ENCODE measurements at regions not wholly inside any gene's neighbourhood (a gene's known extent, or its start where the extent isn't known, plus 50 kb on each side); places are given as distances from the start of the nearest gene placed in this dataset.

DNA sequence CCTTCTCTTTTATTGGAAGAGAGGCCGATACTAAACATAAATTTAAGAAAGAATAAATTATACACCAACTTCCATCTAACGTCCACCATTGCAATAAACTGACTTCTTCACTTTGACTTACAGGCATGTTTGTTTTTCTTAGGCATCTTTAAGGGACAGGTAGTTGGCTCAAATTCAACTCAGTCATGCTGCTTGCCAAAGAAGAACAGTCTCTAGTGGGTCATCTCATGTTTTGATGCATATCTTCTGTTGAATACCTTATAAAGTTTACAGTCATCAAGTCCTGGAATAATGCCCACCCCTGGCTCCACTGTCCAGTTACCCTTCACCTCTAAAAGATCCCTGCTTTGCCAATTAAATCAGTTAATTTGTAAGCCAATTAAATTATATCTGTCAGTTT is 328.2 kb upstream of the GRAMD2B start:
- H3K4me3 Mint-ChIP-seq, result no peak overlapping the region
- no peaks in the 10 kb centered on the region for H3K27me3 Mint-ChIP-seq
- DNase-seq, result no peak
- no peak for ATAC-seq
- no peaks in the 10 kb centered on the region for H3K4me1 Mint-ChIP-seq
- POLR2A ChIA-PET, result no interaction called here
- H3K9me3 Mint-ChIP-seq, result peaks cover 0 to 22% (median 10%) of the 10 kb centered on the region in 9 donors
- H3K36me3 Mint-ChIP-seq, result no peaks in the 10 kb centered on the region
- no peak overlapping the region for H3K27ac Mint-ChIP-seq

DNA sequence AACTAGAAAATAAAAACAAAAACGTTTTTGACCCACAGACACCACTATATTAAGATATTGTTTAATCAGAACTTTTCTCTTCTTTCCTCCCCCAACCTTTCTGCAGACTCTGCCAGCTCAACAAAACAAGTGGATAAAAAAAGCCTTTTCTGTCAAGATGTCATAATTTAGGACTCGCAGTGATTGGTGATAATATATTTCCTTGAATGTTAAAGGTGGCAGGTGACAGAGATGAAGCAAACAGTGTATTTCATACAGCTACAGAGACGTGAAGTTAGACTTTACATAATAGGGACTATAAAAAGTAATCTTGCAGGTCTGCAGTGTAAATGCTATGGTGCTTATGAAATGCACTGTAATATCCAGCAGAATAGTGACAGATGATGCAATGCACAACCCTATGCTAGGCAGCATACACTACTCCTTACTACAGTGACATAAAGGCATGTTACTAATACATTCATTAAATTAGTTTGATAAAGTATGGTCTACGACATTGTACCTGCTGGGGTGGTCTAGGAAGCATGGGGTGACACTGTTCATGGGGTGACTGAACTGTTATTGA is 326.7 kb upstream of the GRAMD2B start:
- Mint-ChIP-seq H3K36me3 (peaks cover 0 to 3% (median 0%) of the 10 kb centered on the region in 3 donors), H3K9me3 (peaks cover 0 to 16% (median 6%) of the 10 kb centered on the region in 9 donors), H3K27ac (no peak overlapping the region), H3K4me1 (no peaks in the 10 kb centered on the region), H3K27me3 (no peaks in the 10 kb centered on the region), H3K4me3 (no peak overlapping the region)
- POLR2A ChIA-PET, result no interaction called here
- DNase-seq, result no peak
- ATAC-seq, result no peak

- no peaks in the 10 kb centered on the region for H3K4me1 Mint-ChIP-seq
- ATAC-seq (no peak), DNase-seq (no peak)
- no peaks in the 10 kb centered on the region for H3K27me3 Mint-ChIP-seq
- H3K36me3 Mint-ChIP-seq, result peaks cover 0 to 3% (median 0%) of the 10 kb centered on the region in 3 donors
- H3K4me3 Mint-ChIP-seq, result no peak overlapping the region
- H3K27ac Mint-ChIP-seq, result no peak overlapping the region
- POLR2A ChIA-PET, result no interaction called here
- H3K9me3 Mint-ChIP-seq, result peaks cover 0 to 13% (median 4%) of the 10 kb centered on the region in 9 donors
These were observed 325.3 kb upstream of the GRAMD2B start for GRCh38 chr5:126097876-126098275.

GRCh38 chr5:126098330-126099017 is 324.7 kb upstream of the GRAMD2B start:
- H3K27me3 Mint-ChIP-seq, result no peaks in the 10 kb centered on the region
- no peak overlapping the region for H3K27ac Mint-ChIP-seq
- H3K36me3 Mint-ChIP-seq, result peaks cover 0 to 3% (median 0%) of the 10 kb centered on the region in 3 donors
- ATAC-seq, result no peak
- H3K9me3 Mint-ChIP-seq, result peaks cover 0 to 13% (median 4%) of the 10 kb centered on the region in 9 donors
- POLR2A ChIA-PET, result no interaction called here
- H3K4me1 Mint-ChIP-seq, result no peaks in the 10 kb centered on the region
- H3K4me3 Mint-ChIP-seq, result no peak overlapping the region
- no peak for DNase-seq

- Mint-ChIP-seq H3K9me3 (peaks cover 0 to 13% (median 4%) of the 10 kb centered on the region in 9 donors), H3K27me3 (no peaks in the 10 kb centered on the region), H3K4me1 (no peaks in the 10 kb centered on the region), H3K4me3 (no peak overlapping the region), H3K27ac (no peak overlapping the region), H3K36me3 (peaks cover 0 to 3% (median 0%) of the 10 kb centered on the region in 3 donors)
- ATAC-seq (no peak), DNase-seq (no peak)
- POLR2A ChIA-PET, result no interaction called here
These were observed 324.1 kb upstream of the GRAMD2B start for GRCh38 chr5:126099077-126099476.

- Mint-ChIP-seq H3K27ac (no peak overlapping the region), H3K27me3 (no peaks in the 10 kb centered on the region), H3K36me3 (peaks cover 0 to 3% (median 0%) of the 10 kb centered on the region in 3 donors), H3K4me1 (no peaks in the 10 kb centered on the region), H3K9me3 (peaks cover 0 to 13% (median 3%) of the 10 kb centered on the region in 9 donors), H3K4me3 (no peak overlapping the region)
- DNase-seq (no peak), ATAC-seq (no peak)
- POLR2A ChIA-PET, result no interaction called here
These were observed 322.4 kb upstream of the GRAMD2B start for GRCh38 chr5:126100767-126101166.

DNA sequence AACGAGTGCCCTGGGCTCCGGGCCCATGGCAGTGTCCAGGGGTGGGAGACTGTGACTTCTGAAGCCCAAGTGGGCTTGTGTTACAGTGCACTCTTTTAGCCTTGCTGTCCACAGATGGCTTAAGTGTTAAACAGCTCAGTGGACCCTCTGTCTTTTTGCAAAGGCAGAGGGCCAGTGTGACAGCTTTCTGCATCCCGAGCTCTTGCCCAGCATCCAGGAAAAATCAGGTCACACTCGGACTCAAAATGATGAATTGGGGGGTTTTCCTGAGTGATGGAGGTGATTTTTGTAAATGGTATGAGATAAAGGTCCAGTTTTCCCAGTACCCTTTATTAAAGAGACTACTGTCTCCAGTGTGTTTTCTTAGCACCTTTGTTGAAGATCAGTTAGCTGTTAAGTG is 321.3 kb upstream of the GRAMD2B start:
- POLR2A ChIA-PET, result no interaction called here
- DNase-seq, result no peak
- H3K27me3 Mint-ChIP-seq, result no peaks in the 10 kb centered on the region
- H3K4me1 Mint-ChIP-seq, result no peaks in the 10 kb centered on the region
- no peak overlapping the region for H3K27ac Mint-ChIP-seq
- H3K36me3 Mint-ChIP-seq, result peaks cover 0 to 3% (median 0%) of the 10 kb centered on the region in 3 donors
- H3K4me3 Mint-ChIP-seq, result no peak overlapping the region
- peaks cover 0 to 10% (median 3%) of the 10 kb centered on the region in 9 donors for H3K9me3 Mint-ChIP-seq
- ATAC-seq, result no peak

DNA sequence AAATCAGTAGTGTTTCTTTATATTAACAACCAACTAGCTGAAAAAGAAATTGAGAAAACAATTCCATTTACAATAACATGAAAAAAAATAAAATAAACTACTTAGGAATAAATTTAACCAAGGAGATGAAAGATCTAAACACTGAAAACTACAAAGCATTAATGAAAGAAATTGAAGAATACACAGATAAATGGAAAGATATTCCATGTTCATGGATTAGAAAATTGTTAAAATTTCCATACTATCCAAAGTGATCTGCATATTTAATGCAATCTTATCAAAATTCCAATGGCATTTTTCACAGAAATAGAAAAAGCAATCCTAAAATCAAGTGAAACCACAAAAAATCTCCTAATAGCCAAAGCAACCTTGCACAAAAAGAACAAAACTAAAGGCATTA is 320.2 kb upstream of the GRAMD2B start:
- no peaks in the 10 kb centered on the region for H3K27me3 Mint-ChIP-seq
- peaks cover 0 to 8% (median 2%) of the 10 kb centered on the region in 9 donors for H3K9me3 Mint-ChIP-seq
- peaks cover 0 to 3% (median 0%) of the 10 kb centered on the region in 3 donors for H3K36me3 Mint-ChIP-seq
- POLR2A ChIA-PET, result no interaction called here
- no peak for ATAC-seq
- no peaks in the 10 kb centered on the region for H3K4me1 Mint-ChIP-seq
- no peak for DNase-seq
- no peak overlapping the region for H3K27ac Mint-ChIP-seq
- H3K4me3 Mint-ChIP-seq, result no peak overlapping the region

DNA sequence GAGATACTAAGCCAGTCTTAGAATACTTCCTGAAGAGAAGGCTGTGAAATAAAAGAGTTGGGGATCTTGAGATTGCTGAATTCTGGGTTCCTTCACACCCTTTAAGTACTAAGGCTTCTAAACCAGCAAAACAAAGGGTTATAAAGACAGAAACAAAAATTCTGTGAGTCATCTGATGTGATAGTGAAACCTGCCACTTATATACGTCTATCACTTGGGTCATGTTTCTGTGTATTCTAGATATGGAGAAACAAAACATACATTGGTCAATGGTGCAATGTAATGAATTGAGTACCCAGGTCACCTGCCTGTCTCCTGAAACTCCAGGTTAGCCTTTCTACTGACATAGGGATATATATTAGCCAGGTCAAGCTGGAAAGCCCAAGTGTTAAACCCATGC is 319.3 kb upstream of the GRAMD2B start:
- no peak for ATAC-seq
- H3K4me3 Mint-ChIP-seq, result no peak overlapping the region
- no peak for DNase-seq
- H3K27ac Mint-ChIP-seq, result no peak overlapping the region
- H3K36me3 Mint-ChIP-seq, result peaks cover 0 to 3% (median 0%) of the 10 kb centered on the region in 3 donors
- POLR2A ChIA-PET, result no interaction called here
- no peaks in the 10 kb centered on the region for H3K4me1 Mint-ChIP-seq
- H3K9me3 Mint-ChIP-seq, result peaks cover 0 to 8% (median 3%) of the 10 kb centered on the region in 9 donors
- H3K27me3 Mint-ChIP-seq, result no peaks in the 10 kb centered on the region

DNA sequence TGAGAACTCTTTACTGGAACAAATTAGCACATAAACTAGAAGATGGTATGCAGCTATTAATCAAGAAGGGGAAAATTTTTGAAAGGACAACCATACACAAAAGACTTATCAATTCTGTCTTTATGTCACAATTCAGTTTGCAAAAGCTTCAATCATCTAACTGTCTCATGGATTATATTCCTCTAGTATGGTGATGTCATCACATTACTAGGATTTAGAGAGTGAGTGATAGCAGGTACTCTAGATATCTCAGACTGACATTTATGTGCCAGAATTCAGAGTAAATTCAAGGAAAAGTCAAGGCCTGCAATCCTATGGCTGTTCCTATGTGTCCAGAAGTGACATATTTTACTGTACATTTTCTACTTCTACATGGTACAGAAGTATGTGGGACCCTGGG is 318.9 kb upstream of the GRAMD2B start:
- no peaks in the 10 kb centered on the region for H3K27me3 Mint-ChIP-seq
- no peak for DNase-seq
- POLR2A ChIA-PET, result no interaction called here
- H3K4me1 Mint-ChIP-seq, result no peaks in the 10 kb centered on the region
- ATAC-seq, result no peak
- peaks cover 0 to 8% (median 3%) of the 10 kb centered on the region in 9 donors for H3K9me3 Mint-ChIP-seq
- no peak overlapping the region for H3K27ac Mint-ChIP-seq
- peaks cover 0 to 3% (median 0%) of the 10 kb centered on the region in 3 donors for H3K36me3 Mint-ChIP-seq
- H3K4me3 Mint-ChIP-seq, result no peak overlapping the region

DNA sequence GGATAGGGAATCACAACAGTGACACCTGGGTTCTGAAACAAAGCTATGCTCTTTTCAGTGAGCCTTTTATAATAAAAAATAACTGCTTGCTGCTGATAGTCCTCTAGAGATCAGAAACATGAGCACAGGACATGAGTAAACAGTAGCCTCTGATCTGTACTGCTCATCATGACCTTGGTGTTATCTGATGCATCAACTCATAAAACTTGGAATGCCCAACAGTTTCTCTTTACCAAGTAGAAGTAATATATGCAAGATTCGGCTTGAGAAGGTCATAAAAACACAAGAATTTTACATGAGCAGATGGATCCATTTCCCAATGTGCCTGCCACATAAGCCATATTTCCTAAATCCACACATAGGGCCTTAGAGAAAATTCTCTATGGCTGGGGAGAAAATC is 318.3 kb upstream of the GRAMD2B start:
- no peak for ATAC-seq
- Mint-ChIP-seq H3K27ac (no peak overlapping the region), H3K4me3 (no peak overlapping the region), H3K9me3 (peaks cover 0 to 8% (median 3%) of the 10 kb centered on the region in 9 donors), H3K27me3 (no peaks in the 10 kb centered on the region), H3K36me3 (peaks cover 0 to 3% (median 0%) of the 10 kb centered on the region in 3 donors), H3K4me1 (no peaks in the 10 kb centered on the region)
- POLR2A ChIA-PET, result no interaction called here
- DNase-seq, result no peak

- Mint-ChIP-seq H3K36me3 (peaks cover 0 to 2% (median 0%) of the 10 kb centered on the region in 3 donors), H3K9me3 (peaks cover 0 to 4% (median 2%) of the 10 kb centered on the region in 9 donors), H3K4me1 (no peaks in the 10 kb centered on the region), H3K4me3 (no peak overlapping the region), H3K27ac (no peak overlapping the region), H3K27me3 (no peaks in the 10 kb centered on the region)
- POLR2A ChIA-PET, result no interaction called here
- DNase-seq (no peak), ATAC-seq (no peak)
These were observed 317.2 kb upstream of the GRAMD2B start for GRCh38 chr5:126106029-126106428.

DNA sequence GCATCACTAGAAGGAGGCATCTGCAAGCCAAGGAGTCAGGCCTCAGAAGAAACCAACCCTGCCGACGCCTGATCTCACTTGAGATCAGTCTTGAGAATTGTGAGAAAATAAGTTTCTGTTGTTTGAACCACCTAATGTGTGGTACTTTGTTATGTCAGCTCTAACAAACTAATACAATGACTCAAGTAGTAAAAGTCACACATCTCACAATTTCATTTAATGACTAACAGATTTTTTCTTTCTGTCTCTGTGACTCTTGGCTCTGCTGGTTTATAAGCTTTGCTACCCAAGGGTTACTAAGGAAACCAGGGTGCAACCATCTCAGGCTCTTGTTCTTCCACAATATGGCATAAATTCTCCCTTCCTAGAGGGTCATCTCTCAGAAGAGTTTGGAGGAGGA is 315.8 kb upstream of the GRAMD2B start:
- no peak for DNase-seq
- POLR2A ChIA-PET, result no interaction called here
- H3K36me3 Mint-ChIP-seq, result no peaks in the 10 kb centered on the region
- H3K4me1 Mint-ChIP-seq, result no peaks in the 10 kb centered on the region
- H3K9me3 Mint-ChIP-seq, result peaks cover 0 to 9% (median 7%) of the 10 kb centered on the region in 9 donors
- no peak overlapping the region for H3K4me3 Mint-ChIP-seq
- no peak for ATAC-seq
- no peaks in the 10 kb centered on the region for H3K27me3 Mint-ChIP-seq
- no peak overlapping the region for H3K27ac Mint-ChIP-seq

DNA sequence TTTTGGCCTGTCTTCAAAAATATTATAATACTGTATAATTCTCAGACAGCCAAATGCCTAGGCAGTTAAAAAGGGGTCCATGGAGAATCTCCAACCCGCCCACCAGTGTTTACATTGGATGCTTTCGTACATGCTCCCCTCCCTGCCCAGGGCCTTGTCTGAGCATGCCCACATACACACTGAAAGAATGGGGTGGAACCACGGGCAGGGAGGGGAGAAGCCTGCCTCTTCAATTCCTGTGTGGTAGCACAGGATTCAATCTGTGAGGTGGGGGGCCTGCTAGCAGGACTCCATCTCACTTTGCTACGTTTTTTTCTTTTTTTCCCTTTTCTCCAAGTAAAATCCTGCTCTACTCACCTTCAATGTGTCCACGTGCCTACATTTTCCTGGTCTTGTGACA is 314.7 kb upstream of the GRAMD2B start:
- no peak for ATAC-seq
- Mint-ChIP-seq H3K4me1 (no peaks in the 10 kb centered on the region), H3K27me3 (no peaks in the 10 kb centered on the region), H3K27ac (no peak overlapping the region), H3K4me3 (no peak overlapping the region), H3K9me3 (peaks cover 0 to 14% (median 8%) of the 10 kb centered on the region in 9 donors), H3K36me3 (no peaks in the 10 kb centered on the region)
- POLR2A ChIA-PET, result no interaction called here
- no peak for DNase-seq
